ENCODE measurements at regions not wholly inside any gene's neighbourhood (a gene's known extent, or its start where the extent isn't known, plus 50 kb on each side); places are given as distances from the start of the nearest gene placed in this dataset.

- no peaks in the 10 kb centered on the region for H3K79me2 ChIP-seq (ENCODE audit: control insufficient read depth in 1 of 2, insufficient read depth in 2 of 2, low read length in 2 of 2)
- 79% methylated on average over 1 of the region's 1 CpG; no CpG with 5 or more reads in 1 of the 2 experiments for WGBS, 2 experiments (ENCODE audit: extremely low coverage in 1 of 2, insufficient coverage in 1 of 2, insufficient read length in 1 of 2, insufficient replicate concordance in 2 of 2, low coverage in 1 of 2, low lambda C conversion rate in 2 of 2, missing lambda C conversion rate in 1 of 2)
- H3K9ac ChIP-seq (replicated peaks in 1 of 4; ENCODE audit: extremely low read depth in 1 of 4, low read depth in 3 of 4, low read length in 3 of 4) = no peak overlapping the region
- no peaks in the 10 kb centered on the region for H3K79me1 ChIP-seq (ENCODE audit: low read depth, low read length)
- H3K9me3 ChIP-seq (ENCODE audit: insufficient read depth in 2 of 2, low read depth in 1 of 2, low read length in 1 of 2) = peaks cover 4 to 7% of the 10 kb centered on the region in 2 experiments; a peak in 2 of 4 replicates
- ChIA-PET POLR2A (ENCODE audit: partially characterized antibody) (no interaction called here), CTCF (ENCODE audit: partially characterized antibody) (no interaction called here)
- H3K4ac ChIP-seq (replicated peaks; ENCODE audit: insufficient read length, low read depth, low read length) = no peak overlapping the region
- H2AK5ac ChIP-seq (ENCODE audit: low read depth, low read length) = no peak overlapping the region
- H3K14ac ChIP-seq (ENCODE audit: insufficient read length) = no peak overlapping the region
- DNase-seq (ENCODE audit: low read depth in 1 of 2, low spot score in 2 of 2) = no peak
- H3K36me3 ChIP-seq (ENCODE audit: control insufficient read depth in 2 of 4, insufficient read depth in 4 of 4, low read length in 3 of 4) = 0 out of 8 replicates have a peak, but pooled peaks cover 0 to 2% (median 0%) of the 10 kb centered on the region in 4 experiments
- TF ChIP-seq CHD2 (IDR thresholded peaks at IDR 0.05; ENCODE audit: low read length) = no peak
- TF ChIP-seq EGR1 (IDR thresholded peaks at IDR 0.05; ENCODE audit: borderline replicate concordance, low read depth, low read length) = no peak
- TF ChIP-seq TCF12 (IDR thresholded peaks at IDR 0.05; ENCODE audit: low read depth, low read length) = no peak
- no peak for TF ChIP-seq GABPA (IDR thresholded peaks at IDR 0.05; ENCODE audit: borderline replicate concordance, insufficient read depth, low read length)
- TF ChIP-seq CTCF (IDR thresholded peaks at IDR 0.05; ENCODE audit: control extremely low read depth in 1 of 3, insufficient read depth in 1 of 3, low read depth in 1 of 3, low read length in 3 of 3) = no peak
- no peak for TF ChIP-seq KDM5A (IDR thresholded peaks at IDR 0.05; ENCODE audit: low read length)
- FAIRE-seq = no peak
- no peak overlapping the region for H2BK120ac ChIP-seq (replicated peaks; ENCODE audit: low read depth, low read length)
- no peak overlapping the region for H2BK12ac ChIP-seq (ENCODE audit: low read depth, low read length)
- no peak overlapping the region for H3K23ac ChIP-seq (ENCODE audit: insufficient read length)
- H3K4me3 ChIP-seq (ENCODE audit: extremely low read depth in 1 of 4, insufficient read depth in 2 of 4, low read depth in 3 of 4, low read length in 4 of 4) = no peak overlapping the region
- no peak overlapping the region for H3K18ac ChIP-seq (ENCODE audit: extremely low read depth, low read length)
- H4K91ac ChIP-seq (replicated peaks; ENCODE audit: insufficient read length, low read length) = no peak overlapping the region
- H4K8ac ChIP-seq (ENCODE audit: extremely low read depth, insufficient read depth, low read length) = no peak overlapping the region
- no peaks in the 10 kb centered on the region for H3K4me1 ChIP-seq (replicated peaks in 1 of 4; ENCODE audit: control insufficient read depth in 3 of 4, insufficient read depth in 4 of 4, low read length in 3 of 4)
- H4K5ac ChIP-seq (ENCODE audit: insufficient read length, low read depth, low read length) = no peak overlapping the region
- H4K20me1 ChIP-seq (replicated peaks in 1 of 2; ENCODE audit: control insufficient read depth in 1 of 2, insufficient read depth in 2 of 2, low read length in 2 of 2) = no peaks in the 10 kb centered on the region
- no peak overlapping the region for H3K56ac ChIP-seq (replicated peaks; ENCODE audit: insufficient read length, low read depth, low read length)
- H3K27me3 ChIP-seq (replicated peaks in 1 of 4; ENCODE audit: control insufficient read depth in 3 of 4, extremely low read depth in 1 of 4, insufficient read depth in 3 of 4, low read length in 3 of 4) = peaks cover 27 to 59% (median 50%) of the 10 kb centered on the region in 4 experiments
- no peak overlapping the region for H3K4me2 ChIP-seq (ENCODE audit: insufficient read depth in 1 of 2, low read depth in 2 of 2, low read length in 2 of 2)
- H3K27ac ChIP-seq (ENCODE audit: low read depth, low read length) = no peak overlapping the region
- no peak overlapping the region for H2BK20ac ChIP-seq (ENCODE audit: low read length)
- H2AFZ ChIP-seq (ENCODE audit: low read length) = no peak overlapping the region
- no peaks in the 10 kb centered on the region for H3K23me2 ChIP-seq (ENCODE audit: low read depth, low read length)
- no peak overlapping the region for H2BK5ac ChIP-seq (ENCODE audit: low read depth, low read length)
- no peak overlapping the region for H2BK15ac ChIP-seq (ENCODE audit: low read length)
Observed at GRCh38 chr4:104909376-104909775, 237.3 kb upstream of the TET2 start.

All from H1 (cell line).